NCI-H748 (cell line): ENCODE measurements at regions not wholly inside any gene's neighbourhood (a gene's known extent, or its start where the extent isn't known, plus 50 kb on each side); places are given as distances from the start of the nearest gene placed in this dataset.
"Not testable (repeated sequence)": the region's sequence is repeated elsewhere in the genome, so short reads cannot be mapped to it uniquely, and the experiment has no call there.

Experiments used
- DNase-seq: peaks from one replicate; lab custom pipeline; 2025; ENCODE audit not compliant: unreplicated experiment; lab: John Stamatoyannopoulos, UW

- no peak for DNase-seq
Measured at GRCh38 chr10:33626798-33627466, 292.5 kb upstream of the NRP1 start.

DNA sequence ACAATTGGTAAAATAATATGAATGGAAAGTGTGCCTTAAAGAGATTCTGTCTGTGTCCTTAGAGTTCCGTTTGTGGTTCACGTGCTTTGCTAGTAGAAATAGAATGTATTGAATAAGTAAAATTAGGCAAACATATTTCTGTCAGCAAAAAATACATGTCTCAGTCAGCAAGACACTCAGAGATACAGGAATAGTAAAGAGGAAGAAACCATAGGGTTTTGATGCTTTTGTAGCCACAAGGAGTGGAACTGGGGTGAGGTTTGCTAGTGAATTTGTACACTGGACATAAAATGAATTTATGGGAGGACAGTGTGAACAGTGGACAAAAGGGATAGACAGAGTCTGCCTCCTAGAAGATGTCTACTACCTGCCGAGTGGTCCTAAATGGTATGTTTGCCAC lies 289.2 kb upstream of the NRP1 start:
- no peak for DNase-seq

DNA sequence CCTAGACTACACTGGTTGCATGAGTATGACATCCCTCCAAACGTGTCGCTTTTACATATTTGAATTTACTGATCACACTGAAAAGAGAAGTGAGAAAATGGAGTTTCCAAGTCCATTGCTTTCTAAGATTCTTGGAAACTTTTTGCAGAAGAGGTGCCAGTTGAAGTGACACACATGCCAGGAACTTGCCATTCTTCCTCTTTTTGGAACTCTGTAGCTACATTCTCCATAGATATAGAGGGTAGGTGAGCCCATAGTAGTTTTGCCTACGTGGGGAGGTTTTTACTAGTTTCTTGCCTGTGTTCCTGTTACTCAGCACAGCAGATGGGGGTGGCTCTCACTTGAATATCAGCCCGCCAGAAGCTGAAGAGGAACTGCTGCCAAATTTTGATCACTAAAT lies 286.6 kb upstream of the NRP1 start:
- DNase-seq, result no peak

DNA sequence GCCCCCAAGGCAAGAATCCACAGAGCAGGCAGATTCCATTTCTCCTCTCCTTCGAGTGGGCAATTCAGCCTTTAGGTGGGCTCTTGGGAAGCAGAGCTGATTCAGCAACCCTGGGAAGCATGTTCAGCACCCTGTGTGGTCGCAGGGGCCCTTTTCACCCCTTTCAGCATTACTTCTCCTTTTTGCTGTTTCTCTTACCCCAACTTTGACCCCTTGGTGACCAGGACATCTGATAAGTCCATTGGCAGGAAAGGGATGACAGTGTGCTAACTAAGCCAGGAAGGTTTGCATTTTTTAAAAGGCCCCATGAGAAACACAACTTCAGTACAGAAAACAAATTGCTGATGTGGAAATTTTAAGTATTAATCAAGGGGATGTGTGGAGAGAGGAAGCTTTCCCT lies 283.7 kb upstream of the NRP1 start:
- no peak for DNase-seq

- no peak for DNase-seq
Measured at GRCh38 chr10:33617381-33618080, 283.1 kb upstream of the NRP1 start.

- DNase-seq, result no peak
Measured at GRCh38 chr10:33616956-33617355, 282.5 kb upstream of the NRP1 start.

DNA sequence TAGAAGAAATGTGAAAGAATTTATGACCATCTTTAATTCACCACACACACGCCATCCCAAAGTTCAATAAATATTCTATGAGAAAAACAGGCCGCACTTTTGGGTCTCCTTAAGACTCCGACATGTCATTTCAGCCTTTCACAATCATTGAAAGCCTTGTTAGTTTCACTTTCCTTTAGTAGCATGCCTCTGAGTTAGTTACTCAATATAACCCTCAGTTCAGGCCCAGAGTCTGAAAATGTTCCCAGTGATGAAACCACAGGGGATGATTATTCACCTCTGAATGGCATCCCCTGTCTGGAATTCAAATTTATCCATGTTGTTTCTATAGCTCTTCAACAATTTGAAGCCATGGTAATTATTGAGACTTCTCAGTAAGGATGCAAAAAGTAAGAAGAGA lies 278.1 kb upstream of the NRP1 start:
- no peak for DNase-seq

- no peak for DNase-seq
Measured at GRCh38 chr10:33612116-33612515, 277.6 kb upstream of the NRP1 start.

GRCh38 chr10:33611423-33611822 lies 277.0 kb upstream of the NRP1 start:
- DNase-seq, result no peak

- no peak for DNase-seq
Measured at GRCh38 chr10:33609546-33609945, 275.1 kb upstream of the NRP1 start.

DNA sequence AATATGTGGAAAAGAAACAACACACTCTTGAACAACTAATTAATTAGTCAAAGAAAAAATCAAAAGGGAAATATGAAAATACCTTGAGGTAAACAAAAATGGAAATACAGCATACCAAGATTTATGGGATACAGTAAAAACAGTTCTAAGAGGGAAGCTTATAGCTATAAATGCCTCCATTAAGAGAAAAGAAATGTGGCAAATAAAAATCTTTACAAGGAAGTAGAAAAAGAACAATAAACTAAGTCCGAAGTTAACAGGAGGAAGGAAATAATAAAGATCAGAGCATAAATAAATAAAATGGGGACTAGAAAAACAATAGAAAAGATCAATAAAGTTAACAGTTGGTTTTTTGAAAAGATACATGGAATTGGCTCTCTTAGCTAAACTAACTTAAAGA lies 267.8 kb upstream of the NRP1 start:
- no peak for DNase-seq

DNA sequence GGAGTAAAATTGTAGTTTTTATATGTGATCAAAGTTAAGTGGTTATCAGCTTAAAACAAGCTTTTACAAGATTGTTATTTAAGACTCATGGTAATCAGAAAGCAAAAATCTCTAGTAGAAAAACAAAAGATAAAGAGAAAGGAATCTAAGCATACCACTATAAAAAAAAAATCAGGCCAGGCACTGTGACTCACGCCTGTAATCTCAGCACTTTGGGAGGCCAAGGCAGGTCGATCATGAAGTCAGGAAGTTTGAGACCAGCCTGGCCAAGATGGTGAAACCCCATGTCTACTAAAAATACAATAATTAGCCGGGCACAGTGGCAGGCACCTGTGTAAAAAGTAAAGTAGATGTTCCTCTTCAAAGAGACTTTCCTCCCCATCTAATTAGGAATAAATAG lies 265.9 kb upstream of the NRP1 start:
- no peak for DNase-seq

DNA sequence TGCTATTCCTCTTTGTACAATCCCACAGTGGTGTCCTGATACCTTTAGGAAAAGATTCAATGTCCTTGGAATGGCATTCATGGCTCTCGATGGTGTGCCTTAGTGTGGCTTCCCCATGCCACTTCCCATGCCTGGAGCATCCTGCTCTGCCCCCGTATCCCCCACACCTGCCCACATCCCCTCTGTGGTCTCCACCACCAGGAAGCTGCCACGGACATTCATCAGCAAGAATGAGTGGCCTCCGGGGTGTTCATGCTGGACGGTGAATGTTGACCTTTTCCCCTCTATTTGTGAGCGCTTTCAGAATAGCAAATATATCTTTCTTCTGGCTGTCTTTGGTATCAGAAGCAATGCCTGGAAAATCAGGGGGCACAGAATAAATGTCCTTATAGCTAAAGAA lies 262.0 kb upstream of the NRP1 start:
- no peak for DNase-seq

- no peak for DNase-seq
Measured at GRCh38 chr10:33594475-33594874, 260.0 kb upstream of the NRP1 start.

- DNase-seq, result no peak
Measured at GRCh38 chr10:33588974-33589600, 254.6 kb upstream of the NRP1 start.

- DNase-seq, result not testable (repeated sequence)
Measured at GRCh38 chr10:33584596-33584995, 250.1 kb upstream of the NRP1 start.

- DNase-seq, result no peak
Measured at GRCh38 chr10:33579996-33580395, 245.5 kb upstream of the NRP1 start.

DNA sequence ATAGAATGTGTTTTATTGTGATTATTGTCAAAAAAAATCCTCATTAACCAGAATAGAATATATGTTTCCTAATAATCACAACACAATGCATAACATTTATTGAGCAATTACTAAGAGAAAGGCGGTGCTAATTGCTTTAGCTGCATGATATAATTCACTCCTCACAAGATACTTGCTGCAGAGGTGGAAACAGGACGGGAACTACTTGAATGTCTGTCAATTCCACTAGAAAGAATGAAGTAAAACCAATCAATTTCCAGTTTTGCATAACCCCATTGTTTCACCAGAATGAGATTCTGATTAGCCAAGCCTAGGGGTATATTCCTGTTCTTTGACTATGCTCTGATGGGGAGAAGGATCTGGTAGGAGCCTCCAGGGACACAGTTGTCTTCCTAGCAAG lies 239.1 kb upstream of the NRP1 start:
- no peak for DNase-seq

DNA sequence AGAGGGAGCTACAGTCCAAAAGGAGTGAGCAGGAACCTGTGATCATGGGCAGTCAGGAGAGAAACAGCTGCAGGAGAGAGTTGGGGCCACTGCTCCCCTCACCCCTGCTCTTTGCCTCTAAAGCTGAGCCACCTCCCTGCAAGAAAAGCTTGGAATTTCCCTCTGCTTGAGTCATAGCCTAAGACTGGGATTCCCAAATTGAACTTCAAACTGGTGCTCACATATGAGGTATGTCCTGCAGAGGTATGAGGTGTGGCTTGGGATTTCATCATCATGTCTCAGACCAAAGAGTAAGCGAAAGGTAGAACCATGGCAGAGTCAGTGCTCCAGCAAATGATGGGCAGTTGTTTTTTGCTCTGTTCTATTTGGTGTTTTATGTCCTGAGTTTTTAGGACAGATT lies 237.1 kb upstream of the NRP1 start:
- DNase-seq, result no peak

- no peak for DNase-seq
Measured at GRCh38 chr10:33570495-33570894, 236.0 kb upstream of the NRP1 start.

DNA sequence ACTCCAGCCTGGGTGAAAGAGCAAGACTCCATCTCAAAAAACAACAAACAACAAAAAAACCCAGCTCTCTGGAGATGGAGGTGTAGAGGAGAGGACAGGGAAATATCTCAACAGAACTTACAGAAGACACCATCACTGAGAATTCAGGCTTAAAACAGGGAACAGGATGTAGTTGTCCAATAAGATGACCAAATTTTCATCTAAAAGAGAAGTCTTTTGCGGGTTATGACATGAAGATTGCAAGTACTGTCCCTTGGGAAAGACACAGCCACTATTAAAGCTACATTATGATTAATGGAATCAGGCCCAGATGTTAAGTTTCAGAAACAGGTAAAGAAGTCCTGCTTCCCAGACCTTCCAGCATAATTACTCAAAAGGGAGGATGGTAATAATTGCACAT lies 235.2 kb upstream of the NRP1 start:
- DNase-seq, result no peak

DNA sequence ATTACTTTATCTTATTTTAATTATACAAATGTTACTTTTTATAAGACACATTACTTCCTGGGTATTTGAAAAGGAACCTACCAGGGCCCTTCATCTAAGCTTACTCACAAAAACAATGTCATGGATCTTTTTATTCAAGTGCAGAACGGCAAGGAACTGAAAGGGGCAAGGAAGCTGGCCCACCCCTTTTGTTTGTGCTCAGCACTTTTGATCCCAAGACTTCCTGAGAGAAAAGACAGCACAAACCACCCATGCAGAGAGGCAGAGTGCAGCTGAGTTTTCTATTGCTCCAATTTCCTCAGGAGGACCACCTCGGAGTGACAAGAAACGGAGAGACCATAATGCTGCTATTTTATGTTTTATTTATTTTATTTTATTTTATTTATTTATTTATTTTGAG lies 232.0 kb upstream of the NRP1 start:
- DNase-seq, result no peak

GRCh38 chr10:33566001-33566400 lies 231.5 kb upstream of the NRP1 start:
- no peak for DNase-seq
